ENCODE measurements at regions not wholly inside any gene's neighbourhood (a gene's known extent, or its start where the extent isn't known, plus 50 kb on each side); places are given as distances from the start of the nearest gene placed in this dataset.
"Not testable (repeated sequence)": the region's sequence is repeated elsewhere in the genome, so short reads cannot be mapped to it uniquely, and the experiment has no call there.

DNA sequence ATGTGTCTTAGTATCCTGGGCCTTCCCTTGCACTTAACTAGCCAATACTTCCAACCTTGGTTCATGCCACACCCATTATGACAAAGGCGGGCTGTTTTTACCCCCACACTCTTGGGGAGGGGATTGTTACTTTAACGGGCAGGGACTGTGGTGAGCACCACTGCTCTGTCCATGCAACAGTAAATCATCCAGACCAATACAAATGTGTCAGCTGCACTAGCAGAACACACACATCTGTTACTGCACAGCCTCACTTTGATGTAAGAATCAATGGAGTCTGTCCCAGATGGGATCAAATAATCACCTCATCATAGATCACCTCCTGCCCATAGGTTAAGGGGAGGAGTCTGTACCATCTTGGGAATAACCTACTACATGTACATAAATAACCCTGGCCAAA lies 58.1 kb downstream of the NPAP1 start:
- DNase-seq = no peak

DNA sequence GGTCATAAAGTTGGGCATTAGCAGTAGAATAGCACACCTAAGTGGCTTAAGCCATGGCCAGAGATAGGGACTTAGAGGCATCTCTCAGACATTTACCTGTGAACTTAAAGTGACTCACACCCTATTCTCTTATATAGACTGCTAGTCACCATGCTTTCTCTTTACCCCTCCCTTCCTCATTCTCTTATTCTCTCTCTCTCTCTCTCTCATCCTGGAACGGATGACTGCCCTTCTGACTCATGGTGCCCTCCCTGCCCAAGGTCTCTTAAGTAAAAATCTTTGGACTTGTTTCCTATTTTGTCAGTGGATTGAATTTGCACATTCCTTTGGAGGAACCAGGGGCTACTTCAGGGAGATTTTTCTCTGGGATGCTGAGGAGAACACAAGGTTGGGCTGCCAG lies 58.8 kb downstream of the NPAP1 start:
- DNase-seq = no peak

DNA sequence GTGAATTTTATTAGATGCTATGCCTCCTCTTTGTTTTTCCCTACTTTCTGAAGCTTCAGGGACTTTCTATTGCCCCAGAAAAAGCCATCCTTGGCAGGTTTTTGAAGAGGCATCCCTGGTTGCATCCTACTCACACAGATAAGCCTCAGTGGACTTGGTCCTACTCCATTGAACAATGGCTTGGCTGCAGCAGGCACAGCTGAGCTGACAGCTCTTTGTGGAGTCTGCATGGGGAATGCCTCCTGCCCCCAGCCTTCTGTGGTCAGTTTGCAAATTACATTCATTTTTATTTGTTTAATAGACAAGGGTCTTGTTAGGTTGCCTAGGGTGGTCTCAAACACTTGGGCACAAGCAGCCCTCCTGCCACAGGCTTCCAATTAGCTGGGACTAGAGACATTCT lies 69.7 kb downstream of the NPAP1 start:
- DNase-seq = no peak

- no peak for DNase-seq
Measured at GRCh38 chr15:24746094-24746493, 70.5 kb downstream of the NPAP1 start.

DNA sequence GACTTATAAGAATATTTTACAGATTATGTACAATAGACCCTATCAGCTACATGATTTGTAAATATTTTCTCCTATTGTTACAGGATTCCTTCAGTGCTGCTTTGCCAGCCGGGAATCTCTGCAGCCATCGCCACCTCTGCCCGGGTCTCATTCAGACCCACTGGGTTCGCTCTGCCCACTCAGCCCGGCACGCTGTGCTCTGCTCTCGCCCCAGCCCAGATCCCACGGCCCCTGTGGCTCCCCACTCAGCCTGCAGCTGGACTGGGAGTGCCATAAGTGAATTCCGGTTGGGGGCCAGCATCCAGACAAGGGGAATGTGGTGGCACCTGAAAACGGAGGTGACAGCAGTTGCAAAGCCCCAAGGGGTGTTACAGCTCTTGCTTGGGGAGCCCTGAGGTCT lies 71.8 kb downstream of the NPAP1 start:
- DNase-seq = no peak

- no peak for DNase-seq
Measured at GRCh38 chr15:24748812-24749439, 73.4 kb downstream of the NPAP1 start.

DNA sequence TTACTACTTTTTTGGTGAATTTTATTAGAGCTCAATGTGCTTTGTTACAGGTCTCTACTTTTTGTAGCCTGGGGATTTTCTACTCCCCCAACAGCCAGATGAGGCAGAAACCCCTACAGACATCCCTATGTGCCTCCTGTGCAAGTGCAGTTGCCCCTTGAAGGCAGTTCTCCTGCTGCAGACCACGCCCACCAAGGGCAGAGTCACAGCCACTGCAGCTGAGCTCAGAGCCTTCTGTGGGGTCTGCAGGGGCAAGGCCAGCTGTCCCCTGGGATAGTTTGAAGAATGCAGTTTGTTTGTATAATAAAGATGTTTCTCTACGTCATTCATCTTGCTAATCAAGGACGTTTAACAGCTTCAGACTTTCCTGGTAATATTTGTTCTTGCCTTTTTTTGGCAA lies 76.8 kb downstream of the NPAP1 start:
- DNase-seq = no peak

GRCh38 chr15:24756101-24756500 lies 80.5 kb downstream of the NPAP1 start:
- DNase-seq = no peak

DNA sequence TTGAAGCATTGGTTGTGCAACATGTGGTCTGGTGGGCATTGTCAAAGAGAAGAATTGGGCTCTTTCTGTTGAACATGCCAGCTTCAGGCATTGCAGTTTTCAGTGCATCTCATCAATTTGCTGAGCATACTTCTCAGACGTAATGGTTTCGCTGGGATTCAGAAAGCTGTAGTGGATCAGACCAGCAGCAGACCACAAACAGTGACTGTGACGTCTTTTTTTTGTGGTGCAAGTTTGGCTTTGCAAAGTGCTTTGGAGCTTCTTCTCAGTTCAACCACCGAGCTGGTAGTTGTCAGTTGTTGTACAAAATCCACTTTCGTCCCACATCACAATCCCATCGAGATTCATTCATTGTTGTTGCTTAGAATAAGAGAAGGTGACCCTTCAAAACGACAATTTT lies 84.5 kb downstream of the NPAP1 start:
- DNase-seq = no peak

DNA sequence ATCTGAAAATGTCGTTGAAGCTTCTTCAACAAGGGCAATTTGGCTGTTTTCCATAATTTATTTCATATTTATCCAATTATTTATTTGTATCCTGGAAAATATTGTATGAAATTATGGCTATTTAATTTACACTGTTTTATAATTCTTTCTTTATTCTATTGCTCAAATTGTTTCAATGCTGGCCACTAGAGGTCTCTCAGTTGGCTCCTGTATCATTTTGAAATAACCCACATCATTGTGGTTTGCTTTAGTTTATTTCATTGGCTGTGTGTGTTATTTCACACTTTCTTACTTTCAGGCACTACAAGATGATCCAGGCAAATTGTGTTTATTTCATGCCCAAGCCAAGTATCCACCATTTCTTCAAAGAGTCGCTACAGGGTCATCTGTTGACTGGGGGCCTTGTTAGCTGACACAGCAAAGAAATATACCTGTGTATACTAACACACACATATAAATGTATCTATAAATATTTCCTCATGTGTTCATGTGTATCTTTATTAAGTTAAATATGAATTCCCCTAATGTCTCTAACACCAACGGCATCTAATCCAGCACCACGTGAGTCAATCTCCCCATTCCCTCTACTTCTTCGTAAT lies 86.2 kb downstream of the NPAP1 start:
- DNase-seq = no peak

- no peak for DNase-seq
Measured at GRCh38 chr15:24763891-24764290, 88.3 kb downstream of the NPAP1 start.

GRCh38 chr15:24764375-24765171 lies 89.0 kb downstream of the NPAP1 start:
- DNase-seq = no peak

DNA sequence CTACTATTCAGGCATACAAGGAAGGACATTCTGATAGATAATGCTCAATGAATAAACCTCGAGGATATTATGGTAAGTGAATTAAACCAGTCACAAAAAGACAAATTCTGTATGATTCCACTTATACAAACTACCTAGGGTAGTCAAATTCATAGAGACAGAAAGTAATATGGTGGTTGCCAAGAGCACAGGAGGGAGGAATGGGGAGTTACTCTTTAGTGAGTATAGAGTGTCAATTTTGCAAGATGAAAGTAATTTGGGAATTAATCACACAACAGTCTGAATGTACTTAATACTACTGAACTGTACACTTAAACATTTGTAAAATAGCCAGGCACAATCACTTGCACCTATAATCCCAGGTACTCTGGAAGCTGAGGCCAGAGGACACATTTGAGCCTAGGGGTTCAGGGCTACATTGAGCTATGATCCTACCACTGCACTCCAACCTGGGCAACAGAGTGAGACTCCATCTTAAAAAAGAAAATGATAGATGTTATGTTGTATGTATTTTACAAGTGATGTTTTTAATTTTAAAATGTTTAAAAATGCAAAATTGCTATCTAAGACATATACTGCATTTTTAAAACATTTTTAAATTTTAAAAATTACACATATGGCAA lies 91.0 kb downstream of the NPAP1 start:
- no peak for DNase-seq

- DNase-seq = no peak
Measured at GRCh38 chr15:24772266-24772665, 96.7 kb downstream of the NPAP1 start.

- DNase-seq = peak; percentile 34
Measured at GRCh38 chr15:24772686-24773373, 97.3 kb downstream of the NPAP1 start.

GRCh38 chr15:24777307-24777706 lies 101.7 kb downstream of the NPAP1 start:
- DNase-seq = no peak

DNA sequence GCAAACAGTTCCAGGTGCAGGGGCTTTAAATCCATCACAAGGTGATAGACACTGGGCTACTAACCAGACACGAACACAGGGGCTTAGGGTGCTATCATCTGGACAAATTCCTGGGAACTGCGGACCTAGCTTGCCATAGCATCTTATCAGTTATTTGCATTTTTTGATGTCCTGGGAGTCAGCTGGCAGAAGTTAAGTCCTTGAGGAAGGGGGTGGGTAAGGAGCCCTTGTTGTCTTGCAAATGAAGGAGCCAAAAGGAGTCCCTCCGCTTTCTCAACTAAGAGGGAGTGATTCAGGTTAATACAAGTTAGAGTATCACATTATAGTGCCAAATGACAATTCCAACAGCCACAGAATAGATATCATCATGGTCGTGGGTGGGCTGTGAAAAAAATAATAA lies 108.9 kb downstream of the NPAP1 start:
- no peak for DNase-seq

DNA sequence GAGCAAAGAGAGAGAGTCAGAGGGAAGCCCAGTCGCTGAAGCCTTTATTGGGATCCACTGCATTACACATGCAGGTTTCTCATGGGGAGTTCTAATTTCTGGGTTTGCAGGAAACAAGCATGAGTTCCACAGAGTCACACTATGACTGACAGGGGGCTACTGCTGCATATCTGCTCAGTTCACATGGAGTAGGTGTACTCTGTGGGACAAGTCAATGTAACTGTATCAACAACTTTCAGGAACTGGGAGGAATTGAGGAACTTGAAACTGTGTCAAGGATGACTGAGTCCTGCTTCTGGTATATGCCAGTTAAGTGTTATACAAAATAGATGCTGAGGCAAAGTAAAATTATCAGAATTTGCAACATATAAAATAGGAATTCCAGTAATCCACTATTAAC lies 110.8 kb downstream of the NPAP1 start:
- no peak for DNase-seq

DNA sequence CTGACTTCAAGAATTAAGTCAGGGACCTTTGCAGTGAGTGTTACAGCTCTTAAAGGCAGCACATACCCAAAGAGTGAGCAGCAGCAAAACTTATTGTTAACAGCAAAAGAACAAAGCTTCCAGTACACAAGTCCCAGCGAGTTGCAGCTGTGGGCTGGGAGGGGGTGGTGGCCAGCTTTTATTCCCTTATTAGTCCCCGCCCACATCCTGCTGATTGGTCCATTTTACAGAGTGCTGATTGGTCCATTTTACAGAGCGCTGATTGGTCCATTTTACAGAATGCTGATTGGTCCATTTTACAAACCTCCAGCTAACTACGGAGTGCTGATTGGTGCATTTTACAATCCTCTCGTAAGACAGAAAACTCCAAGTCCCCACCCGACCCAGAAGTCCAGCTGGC lies 127.0 kb downstream of the NPAP1 start:
- DNase-seq = not testable (repeated sequence)

DNA sequence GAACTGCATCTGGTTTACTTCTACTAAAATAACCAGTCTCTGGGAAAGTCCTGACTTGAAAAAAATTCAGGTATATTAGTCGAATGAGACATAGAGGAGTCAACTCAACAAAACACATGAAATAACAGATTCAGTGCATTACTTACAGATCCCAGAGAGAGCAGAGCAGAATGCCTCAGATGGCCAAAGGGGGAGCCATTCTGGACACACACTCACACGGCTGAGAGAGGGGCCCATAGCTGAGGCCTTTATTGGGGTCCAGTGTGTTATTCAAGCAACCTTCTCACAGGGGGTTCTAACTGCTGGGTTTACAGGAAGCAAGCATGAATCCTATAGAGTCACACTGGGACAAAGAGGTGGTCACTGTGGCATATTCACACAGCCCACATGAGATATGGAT lies 135.1 kb upstream of the SNRPN start:
- no peak for DNase-seq

GRCh38 chr15:24823473-24823872 lies 131.3 kb upstream of the SNRPN start:
- DNase-seq = no peak

DNA sequence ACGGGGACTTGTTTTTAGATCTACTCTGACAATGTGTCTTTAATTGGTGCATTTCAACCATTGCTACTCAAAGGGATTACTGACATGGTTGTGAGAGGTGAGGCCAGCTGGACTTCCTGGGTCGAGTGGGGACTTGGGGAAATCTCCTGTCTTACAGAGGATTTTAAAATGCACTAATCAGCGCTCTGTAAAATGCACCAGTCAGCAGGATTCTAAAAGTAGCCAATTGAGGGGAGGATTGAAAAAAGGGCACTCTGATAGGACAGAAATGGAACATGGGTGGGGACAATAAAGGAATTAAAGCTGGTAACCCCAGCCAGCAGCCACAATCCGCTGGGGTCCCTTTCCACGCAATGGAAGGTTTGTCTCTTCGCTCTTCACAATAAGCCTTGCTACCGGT lies 122.5 kb upstream of the SNRPN start:
- DNase-seq = no peak

GRCh38 chr15:24835301-24835700 lies 119.5 kb upstream of the SNRPN start:
- DNase-seq = no peak

Data from NCI-H524 treated with DMSO at 0.1 percent for 48 hours (cell line).